Thymus (tissue), 11 donors: ENCODE measurements at regions not wholly inside any gene's neighbourhood (a gene's known extent, or its start where the extent isn't known, plus 50 kb on each side); places are given as distances from the start of the nearest gene placed in this dataset.

Experiments
- DNase-seq, 9 donors: peaks; one replicate each; pipeline ENCODE4 v3.0.0-alpha.2; 2013; ENCODE audit warnings: low spot score in 9 of 9, low read depth in 6 of 9, missing footprints in 1 of 9
- H3K27ac ChIP-seq, 2 donors: one replicate each; pipeline ENCODE4 v1.5.1; 2013; ENCODE audit warnings: control low read depth in 1 of 2, low read depth in 1 of 2, low read length in 1 of 2, mild to moderate bottlenecking in 1 of 2, moderate library complexity in 1 of 2
- H3K27me3 ChIP-seq, 2 donors: one replicate each; pipeline ENCODE4 v1.5.1; 2013; ENCODE audit warnings: low read length in 1 of 2; ENCODE audit not compliant: control insufficient read depth in 2 of 2, insufficient read depth in 1 of 2
- H3K36me3 ChIP-seq, 2 donors: one replicate each; pipeline ENCODE4 v1.5.1; 2013; ENCODE audit warnings: low read length in 1 of 2, mild to moderate bottlenecking in 1 of 2, moderate library complexity in 1 of 2; ENCODE audit not compliant: control insufficient read depth in 2 of 2, insufficient read depth in 2 of 2
- H3K4me1 ChIP-seq, 2 donors: one replicate each; pipeline ENCODE4 v1.5.1; 2013; ENCODE audit warnings: low read length in 2 of 2; ENCODE audit not compliant: control insufficient read depth in 2 of 2, insufficient read depth in 2 of 2
- H3K4me3 ChIP-seq, 2 donors: one replicate each; pipeline ENCODE4 v1.5.1; 2013; ENCODE audit warnings: low read length in 2 of 2, control low read depth in 1 of 2, mild to moderate bottlenecking in 1 of 2
- H3K9me3 ChIP-seq, 2 donors: one replicate each; pipeline ENCODE4 v1.5.1; 2013; ENCODE audit warnings: low read length in 1 of 2, mild to moderate bottlenecking in 1 of 2; ENCODE audit not compliant: control insufficient read depth in 2 of 2, insufficient read depth in 1 of 2
- WGBS: extraction: QIAGEN DNeasy Blood & Tissue Kit; methylation state at CpG from one replicate; pipeline ENCODE4 v1.1.7; 2013; 5-methylcytosine and 5-hydroxymethylcytosine counted together
- donor health status: healthy.

- H3K27ac ChIP-seq, result no peak overlapping the region
- H3K27me3 ChIP-seq, result no peaks in the 10 kb centered on the region
- WGBS, result 86% methylated on average over 4 of the region's 4 CpGs
- H3K36me3 ChIP-seq, result no peaks in the 10 kb centered on the region
- H3K4me3 ChIP-seq, result no peak overlapping the region
- H3K4me1 ChIP-seq, result no peaks in the 10 kb centered on the region
- peaks cover 0 to 13% of the 10 kb centered on the region in 2 donors for H3K9me3 ChIP-seq
- no peak for DNase-seq
Observed at GRCh38 chr17:54840885-54841591, 59.6 kb upstream of the TOM1L1 start.

GRCh38 chr17:54841656-54842055 lies 59.0 kb upstream of the TOM1L1 start:
- 88% methylated on average over 2 of the region's 2 CpGs for WGBS
- H3K9me3 ChIP-seq, result peaks cover 0 to 6% of the 10 kb centered on the region in 2 donors

GRCh38 chr17:54844233-54844632 lies 56.4 kb upstream of the TOM1L1 start:
- WGBS, result 88% methylated on average over 5 of the region's 5 CpGs
- Histone ChIP-seq H3K4me1 (no peaks in the 10 kb centered on the region), H3K9me3 (no peaks in the 10 kb centered on the region), H3K27ac (no peak overlapping the region), H3K4me3 (no peak overlapping the region), H3K36me3 (no peaks in the 10 kb centered on the region), H3K27me3 (no peaks in the 10 kb centered on the region)
- no peak for DNase-seq

More at GRCh38 chr17:54841656-54842055, 59.0 kb upstream of the TOM1L1 start:
- Histone ChIP-seq H3K4me3 (no peak overlapping the region), H3K27me3 (no peaks in the 10 kb centered on the region), H3K4me1 (no peaks in the 10 kb centered on the region), H3K27ac (no peak overlapping the region), H3K36me3 (no peaks in the 10 kb centered on the region)
- no peak for DNase-seq

- no peak overlapping the region for H3K27ac ChIP-seq
- WGBS, result 89% methylated on average over 2 of the region's 2 CpGs
- no peaks in the 10 kb centered on the region for H3K36me3 ChIP-seq
- no peaks in the 10 kb centered on the region for H3K9me3 ChIP-seq
- DNase-seq, result no peak
- no peak overlapping the region for H3K4me3 ChIP-seq
- no peaks in the 10 kb centered on the region for H3K27me3 ChIP-seq
- H3K4me1 ChIP-seq, result no peaks in the 10 kb centered on the region
Observed at GRCh38 chr17:54848368-54848987, 52.2 kb upstream of the TOM1L1 start.

GRCh38 chr17:54849660-54850059 lies 51.0 kb upstream of the TOM1L1 start:
- no peak overlapping the region for H3K27ac ChIP-seq
- WGBS, result 90% methylated on average over 6 of the region's 6 CpGs
- H3K4me1 ChIP-seq, result no peaks in the 10 kb centered on the region
- H3K36me3 ChIP-seq, result no peaks in the 10 kb centered on the region
- no peaks in the 10 kb centered on the region for H3K9me3 ChIP-seq
- no peaks in the 10 kb centered on the region for H3K27me3 ChIP-seq
- H3K4me3 ChIP-seq, result no peak overlapping the region
- no peak for DNase-seq
